Activated CD4-positive, alpha-beta T cell treated with anti-CD3 and anti-CD28 coated beads, Interleukin-2, amount 50 U/mL, for 48 hours (primary cell): ENCODE measurements at regions not wholly inside any gene's neighbourhood (a gene's known extent, or its start where the extent isn't known, plus 50 kb on each side); places are given as distances from the start of the nearest gene placed in this dataset.
"Not testable (repeated sequence)": the region's sequence is repeated elsewhere in the genome, so short reads cannot be mapped to it uniquely, and the experiment has no call there.

Experiments used
- DNase-seq, 2 experiments: peaks; one replicate each; pipeline ENCODE4 v3.0.0-alpha.2; 2020

DNA sequence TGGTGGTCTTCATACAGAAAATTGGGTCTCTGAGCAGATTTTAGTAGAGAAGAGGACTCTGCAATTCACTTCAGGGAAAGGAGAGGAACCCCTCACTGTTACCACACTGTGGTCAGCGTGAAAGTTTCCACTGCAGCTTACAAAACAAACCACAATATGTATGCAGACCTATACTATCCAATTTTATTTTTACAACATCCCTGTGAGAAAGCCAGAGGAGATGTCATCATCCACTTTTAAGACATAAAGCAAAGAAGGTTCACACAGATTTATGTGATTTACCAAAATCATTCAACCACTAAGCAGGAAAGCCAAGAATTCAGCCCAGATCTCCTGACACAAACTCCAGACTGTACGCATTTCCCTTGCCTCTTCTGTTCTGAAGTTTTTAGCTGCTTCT, 442.4 kb downstream of the FRK start:
- no peak for DNase-seq

DNA sequence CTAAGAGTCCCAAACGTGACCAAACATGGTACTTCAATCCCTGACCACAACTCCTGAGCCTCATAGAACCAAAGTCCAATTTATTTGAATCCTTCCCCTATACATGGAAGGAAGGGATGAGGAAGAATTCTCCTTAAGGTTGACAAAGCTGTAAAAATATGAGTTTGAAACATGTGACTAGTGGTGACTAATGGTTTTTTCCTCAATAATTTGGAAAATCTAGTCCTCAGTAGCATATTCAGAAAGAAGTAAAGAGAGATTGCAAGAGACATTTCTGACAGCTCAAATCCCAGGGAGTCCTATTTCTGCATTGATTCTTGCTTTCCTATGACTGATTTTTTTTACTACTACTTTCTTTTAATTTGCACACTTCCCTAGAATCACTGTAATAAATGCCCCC, 443.7 kb downstream of the FRK start:
- DNase-seq = no peak

DNA sequence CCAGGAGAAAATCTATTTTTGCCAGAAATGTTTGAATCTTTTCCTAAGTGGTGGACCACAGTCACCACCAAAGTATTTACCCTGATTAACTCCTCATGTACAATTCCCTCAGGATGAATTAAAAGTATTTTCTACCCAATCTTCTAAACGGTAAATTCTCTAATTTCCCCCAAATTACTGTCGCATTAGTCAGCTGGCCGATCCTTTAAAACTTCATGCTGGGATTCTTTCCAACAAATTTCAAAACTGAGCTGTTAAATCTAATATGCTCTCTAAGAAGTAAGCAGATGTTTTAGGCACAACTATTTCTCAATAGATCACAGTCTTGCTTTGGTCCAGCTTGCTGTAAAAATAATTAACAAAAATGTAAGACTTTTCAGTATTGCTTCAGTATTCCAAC, 447.2 kb downstream of the FRK start:
- no peak for DNase-seq

DNA sequence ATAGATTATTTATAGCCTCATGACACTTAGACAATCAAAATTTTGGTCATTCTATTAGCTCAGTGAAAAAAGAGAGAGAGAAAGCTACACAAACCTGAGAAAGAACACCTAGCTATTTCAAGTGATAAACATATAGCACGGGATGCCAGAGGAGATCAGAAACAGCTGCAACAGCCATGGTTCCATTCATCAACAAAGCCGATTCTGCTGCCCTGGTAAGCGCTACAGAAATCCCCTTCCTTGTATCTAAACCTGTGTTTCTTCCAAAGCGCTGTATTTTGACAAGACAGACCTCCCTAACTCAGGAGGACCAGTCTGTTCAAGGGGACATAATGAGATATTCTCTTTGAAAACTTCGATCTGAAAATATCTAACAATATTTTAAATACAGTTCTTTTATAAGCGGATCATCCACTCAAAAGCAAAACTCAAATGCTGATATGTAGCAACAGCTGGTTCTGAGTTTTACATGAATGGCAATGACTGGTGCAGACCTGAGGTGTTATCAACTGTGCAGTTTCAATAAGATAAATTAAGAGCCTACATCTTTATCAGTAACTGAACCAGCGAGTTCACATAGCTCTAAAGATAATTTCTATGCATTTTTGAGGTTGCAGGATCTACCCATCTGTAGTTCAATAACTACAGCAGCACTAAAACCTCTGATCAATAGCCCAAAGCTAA, 447.8 kb downstream of the FRK start:
- DNase-seq = no peak

DNA sequence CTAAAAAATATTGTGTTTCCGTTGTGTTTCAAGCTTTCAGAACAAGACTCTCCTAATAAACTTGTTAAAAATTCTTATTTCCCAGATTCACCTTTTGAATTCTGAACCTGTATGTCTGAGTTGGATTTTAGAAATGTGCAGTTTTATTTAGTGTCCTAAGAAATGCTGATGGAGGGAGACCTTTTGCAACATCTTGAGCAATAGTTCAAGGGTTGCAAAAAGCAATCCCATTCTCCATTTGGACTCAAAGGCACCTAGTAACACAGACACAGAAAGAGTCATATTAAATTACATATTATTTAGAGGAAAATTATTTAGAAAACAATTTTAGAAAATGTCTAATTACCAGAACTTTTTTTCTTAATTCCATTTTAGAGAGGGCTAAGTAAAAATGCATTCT, 448.5 kb downstream of the FRK start:
- DNase-seq = no peak

DNA sequence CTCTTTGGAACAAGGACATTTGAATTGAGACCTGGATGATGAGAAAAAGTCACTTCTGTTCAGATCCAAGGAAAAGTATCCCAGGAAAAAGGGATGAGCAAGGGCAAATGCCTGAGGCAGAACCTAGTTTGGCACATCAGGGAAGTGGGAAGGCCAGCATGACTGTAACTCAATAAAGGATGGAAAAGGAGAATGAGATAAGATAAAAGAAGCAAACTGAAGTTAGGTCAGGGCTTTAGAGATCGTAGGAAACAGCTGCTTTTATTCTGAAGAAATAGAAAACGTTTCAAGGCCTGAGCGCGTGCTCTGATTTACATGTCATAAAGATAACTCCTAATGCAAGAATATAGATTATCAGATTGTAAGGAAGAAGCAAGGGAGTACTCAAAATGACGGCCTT, 450.0 kb downstream of the FRK start:
- DNase-seq = no peak

DNA sequence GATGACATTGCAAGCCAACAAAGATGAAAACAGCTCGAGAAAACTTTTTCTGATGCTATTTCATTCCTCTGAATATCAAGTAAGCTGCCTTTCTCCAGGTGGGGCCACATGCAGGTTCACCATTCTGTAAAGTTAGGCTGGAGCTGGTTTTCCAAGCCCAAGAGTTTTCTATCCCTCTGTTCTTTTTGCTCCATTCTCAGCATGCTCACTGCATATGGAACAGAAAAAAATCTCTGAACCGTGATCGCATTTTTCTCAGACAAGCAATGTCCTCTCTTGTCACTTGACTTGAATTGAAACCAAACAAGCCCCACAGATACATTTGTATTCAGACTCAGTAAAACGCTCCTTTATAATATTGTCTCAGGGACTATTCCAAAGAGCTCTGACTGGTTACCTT, 451.6 kb downstream of the FRK start:
- DNase-seq = no peak

DNA sequence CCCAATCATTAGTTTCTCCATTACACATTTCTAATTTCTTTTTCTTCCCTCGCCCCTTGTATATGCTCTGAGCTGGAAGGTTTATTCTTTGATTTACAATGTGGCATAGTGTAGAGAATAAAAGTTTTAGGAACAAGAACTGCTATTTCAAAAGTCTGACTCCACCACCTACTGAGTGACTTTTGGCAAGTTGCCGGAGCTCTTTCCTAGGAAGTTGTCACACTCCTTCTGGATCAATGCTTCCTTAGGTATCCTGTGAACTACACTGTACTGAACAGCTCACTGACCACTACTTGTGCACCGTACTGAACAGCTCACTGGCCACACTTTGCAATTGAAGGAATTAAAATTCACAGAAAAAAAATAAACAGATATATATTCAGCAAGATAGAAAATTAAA, 458.2 kb downstream of the FRK start:
- no peak for DNase-seq

DNA sequence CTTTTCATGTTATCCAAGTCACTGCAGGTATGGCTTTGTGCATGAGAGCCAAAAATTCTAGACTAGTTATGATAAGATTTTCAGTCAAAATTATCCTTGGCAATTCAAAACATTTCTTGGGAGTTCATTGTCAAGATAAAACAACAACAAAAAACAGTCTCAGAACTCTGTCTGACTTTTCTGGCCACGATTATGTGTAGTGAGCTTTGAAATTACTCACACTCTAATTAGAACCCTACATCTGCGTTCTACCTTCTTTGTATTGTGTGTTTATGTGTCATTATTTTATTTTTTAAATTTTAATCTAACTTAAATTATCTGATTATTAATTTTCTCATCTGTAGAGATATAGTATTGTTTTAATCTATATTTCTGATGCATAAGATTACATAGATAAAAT, 459.2 kb downstream of the FRK start:
- no peak for DNase-seq

DNA sequence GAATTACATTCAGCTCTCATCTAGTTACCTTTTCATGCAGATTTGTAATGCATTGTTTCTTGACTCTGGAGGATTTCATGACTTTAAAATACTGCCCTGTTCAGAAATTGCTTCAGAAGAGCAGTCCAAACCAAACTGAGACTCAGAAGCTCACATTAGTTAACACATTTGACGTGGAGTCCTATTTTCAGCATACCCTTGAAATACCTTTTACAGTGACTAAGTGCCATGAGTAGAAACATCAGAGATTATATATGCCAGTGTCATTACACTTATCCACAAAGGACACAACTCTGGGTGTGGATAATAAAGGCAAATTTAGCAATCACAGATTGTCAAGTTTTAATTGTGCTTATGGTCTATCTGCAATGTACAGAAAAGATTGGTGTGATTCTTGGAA, 459.6 kb downstream of the FRK start:
- no peak for DNase-seq

DNA sequence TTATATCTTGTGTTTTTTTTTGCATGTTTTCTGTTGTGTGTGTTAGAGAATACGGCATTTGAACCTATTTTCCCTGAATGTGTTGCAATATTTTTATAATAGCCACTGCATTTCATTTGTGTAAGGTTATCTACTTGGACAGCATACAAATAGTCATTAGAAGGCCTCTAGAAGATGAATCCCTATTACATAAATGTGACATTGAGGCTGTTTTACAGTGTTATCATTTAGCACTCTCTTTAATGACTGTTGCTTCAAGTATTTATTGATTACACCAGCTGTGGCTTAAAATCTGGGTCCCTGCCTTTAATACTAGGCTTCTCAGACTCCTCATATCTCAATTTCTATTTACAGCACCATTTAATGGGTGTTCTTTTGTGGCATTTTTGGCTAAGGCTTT, 465.8 kb downstream of the FRK start:
- DNase-seq = no peak

DNA sequence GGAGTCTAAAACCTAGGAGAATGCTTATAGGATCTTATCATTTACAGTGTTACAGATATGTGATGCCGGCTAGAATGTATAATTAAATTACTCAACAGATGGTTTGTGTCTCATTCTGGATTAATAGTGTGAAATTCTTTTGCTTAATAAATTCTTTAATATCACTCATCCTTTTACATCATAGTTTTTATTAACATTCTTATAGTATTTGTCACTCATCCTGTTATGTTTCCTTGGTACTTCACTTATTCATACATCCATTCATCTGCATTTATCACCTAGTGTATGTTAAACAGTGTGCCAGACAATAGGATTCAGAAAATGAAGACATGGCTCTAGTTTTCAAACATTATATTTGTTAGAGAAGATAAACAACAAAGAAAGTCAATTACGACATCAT, 468.7 kb downstream of the FRK start:
- DNase-seq = no peak

DNA sequence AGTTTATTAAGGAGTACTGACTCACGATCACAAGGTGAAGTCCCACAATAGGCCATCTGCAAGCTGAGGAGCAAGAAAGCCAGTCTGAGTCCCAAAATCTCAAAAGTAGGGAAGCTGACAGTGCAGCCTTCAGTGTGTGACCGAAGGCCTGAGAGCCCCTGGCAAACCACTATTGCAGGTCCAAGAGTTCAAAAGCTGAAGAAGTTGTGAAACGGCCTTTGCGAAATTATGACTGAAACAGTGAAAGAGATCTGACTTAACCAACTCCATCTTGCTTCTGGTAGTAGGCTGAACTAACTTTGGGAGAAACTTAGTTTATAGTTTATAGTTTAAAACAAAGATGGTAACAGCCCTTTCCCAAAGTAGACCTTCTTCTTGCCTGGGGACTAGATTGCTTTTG, 471.6 kb downstream of the FRK start:
- DNase-seq = not testable (repeated sequence)

DNA sequence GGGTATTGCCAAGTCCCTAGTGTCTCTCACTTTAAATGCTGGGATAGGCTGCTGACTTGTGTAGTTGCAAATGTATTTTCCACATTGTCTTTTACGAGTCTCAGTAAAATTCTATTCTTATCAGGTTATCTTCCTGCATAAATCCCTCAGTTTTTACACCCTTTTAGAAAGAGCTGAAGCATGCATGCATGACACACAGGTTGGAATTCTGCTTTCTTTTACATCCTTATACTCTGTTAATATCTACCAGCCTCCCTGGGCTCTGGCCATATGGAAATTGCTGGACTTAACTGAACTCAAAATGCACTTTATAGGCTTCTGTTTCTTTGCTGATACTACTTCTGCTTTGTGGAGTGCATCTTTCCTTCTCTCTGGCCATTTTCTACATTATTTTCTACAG, 477.4 kb downstream of the FRK start:
- no peak for DNase-seq

DNA sequence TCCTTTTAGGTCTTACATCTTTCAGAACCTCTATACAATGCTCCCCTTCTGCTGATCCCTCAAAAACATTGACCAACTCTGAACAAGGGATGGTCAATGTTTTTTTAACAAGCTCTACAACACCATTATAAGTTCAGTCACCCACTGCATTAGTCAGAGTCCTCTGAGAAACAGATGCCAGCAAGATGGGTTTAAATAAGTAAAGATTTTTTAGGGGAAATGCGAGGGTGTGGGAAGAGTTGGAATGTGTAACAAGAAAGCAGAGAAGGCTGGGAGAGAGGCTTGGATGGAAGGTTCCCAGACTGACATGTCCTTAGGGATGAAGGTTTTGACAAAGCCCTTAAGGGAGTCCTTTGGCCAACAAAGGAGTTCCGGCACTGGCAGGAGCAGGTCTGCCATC, 478.3 kb downstream of the FRK start:
- DNase-seq = no peak

DNA sequence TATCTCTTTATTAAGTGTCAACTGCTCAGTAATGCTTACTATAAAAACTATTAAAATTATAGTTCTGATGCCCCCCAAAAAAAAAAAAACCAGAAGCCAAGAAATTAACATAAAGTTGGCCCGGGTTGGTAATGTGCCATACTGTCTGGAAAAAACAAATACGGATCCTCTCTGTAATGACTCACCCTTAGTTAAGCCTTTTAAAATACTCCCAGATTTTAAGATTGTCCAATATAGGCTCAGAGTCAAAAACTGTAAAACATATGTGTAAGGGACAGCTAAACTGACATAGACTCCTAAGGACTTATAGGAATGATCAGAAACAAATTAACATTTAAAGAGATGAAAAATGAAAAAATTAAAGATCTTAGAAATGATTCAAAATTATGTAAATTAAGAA, 481.1 kb downstream of the FRK start:
- not testable (repeated sequence) for DNase-seq

DNA sequence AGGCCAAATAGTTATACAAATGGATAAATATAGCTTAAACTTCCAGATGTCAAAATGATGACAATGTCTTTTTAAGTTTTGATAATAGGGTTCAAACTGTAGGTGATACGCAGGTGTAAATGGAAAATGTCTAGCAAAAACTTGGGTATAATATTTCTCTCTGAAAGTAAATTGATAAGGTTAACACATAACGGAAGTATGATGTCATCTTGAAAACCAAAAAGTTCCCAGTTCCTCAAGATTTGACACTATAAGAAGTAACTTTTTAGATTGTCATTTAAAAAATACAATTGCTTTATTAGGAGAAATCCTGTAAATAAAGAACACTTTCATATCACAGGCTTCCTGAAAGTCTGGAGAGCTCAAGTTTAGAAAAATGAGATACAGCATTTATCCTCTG, 483.4 kb downstream of the FRK start:
- no peak for DNase-seq

DNA sequence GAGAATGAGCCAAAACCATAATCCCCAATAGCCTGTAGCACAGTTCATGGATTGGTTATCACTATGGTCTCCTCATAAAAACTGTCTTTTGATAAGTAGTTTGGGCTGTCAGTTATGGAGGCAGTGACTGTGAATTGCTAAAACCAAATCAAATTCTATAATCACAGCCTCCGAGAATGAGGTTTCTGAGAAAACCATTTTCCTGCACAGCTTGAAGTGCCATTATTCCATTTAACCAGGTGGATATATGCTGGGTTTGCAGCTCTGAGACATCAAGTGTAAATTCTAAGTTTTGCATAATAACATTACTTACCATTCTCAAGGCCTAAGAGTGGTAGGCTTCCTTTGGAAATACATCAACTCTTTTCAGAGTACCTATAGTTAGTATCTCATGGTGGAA, 485.4 kb downstream of the FRK start:
- no peak for DNase-seq

DNA sequence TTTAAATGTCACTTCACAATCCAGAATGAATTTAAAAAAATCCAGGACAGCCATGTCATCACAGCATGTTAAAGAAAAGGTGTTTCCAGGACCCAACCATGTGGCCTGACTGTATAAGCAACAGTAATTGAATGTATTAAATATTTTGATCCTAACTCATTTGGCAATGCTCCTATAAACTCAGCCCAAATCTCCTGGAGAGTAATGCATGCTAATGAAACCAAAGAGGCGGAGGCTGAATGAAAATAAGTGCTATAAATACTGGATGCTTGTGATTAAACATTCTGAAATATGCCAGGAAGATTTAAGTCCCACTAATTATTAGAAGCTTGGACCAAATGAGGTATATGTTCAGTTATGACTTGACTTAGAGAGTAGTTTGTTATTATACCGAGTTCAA, 486.8 kb downstream of the FRK start:
- DNase-seq = no peak

DNA sequence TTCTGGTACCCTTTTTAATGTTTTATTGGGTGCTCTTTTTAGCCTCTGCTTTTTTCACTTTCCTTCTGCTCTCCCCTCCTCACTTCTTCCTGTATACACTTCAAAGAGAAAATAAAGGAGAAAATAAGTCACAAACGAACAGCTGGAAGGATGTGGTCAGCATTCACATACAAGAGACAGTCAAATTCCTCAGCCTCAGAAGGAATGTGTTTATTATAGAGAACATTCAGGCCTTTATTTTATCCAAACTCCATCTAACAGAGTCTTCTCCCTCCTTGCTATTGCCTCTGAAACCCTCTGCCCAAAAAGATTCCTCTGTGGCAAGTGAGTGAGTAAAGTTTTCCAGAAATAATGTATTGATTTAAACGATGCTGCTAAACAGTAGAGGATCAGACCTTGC, 490.4 kb downstream of the FRK start:
- no peak for DNase-seq

DNA sequence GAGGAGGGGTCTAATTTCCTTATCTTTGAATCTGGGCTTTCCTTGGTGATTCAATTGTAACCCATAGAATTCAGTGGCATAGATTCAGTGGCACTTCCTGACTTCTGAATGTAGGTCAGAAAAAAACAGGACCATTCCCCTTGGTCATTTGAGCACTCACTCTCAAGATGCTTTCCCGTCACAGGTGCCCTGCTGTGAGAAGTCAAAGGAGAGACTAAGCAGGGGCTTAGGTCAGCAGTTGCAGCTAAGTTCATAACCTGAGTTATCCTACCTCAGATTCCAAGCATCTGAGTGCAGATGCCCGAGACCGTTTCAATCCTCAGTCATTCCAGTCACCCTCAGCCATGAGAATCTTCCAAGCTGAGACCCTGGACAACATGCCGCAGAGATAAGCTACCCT, 506.6 kb downstream of the FRK start:
- DNase-seq = no peak

DNA sequence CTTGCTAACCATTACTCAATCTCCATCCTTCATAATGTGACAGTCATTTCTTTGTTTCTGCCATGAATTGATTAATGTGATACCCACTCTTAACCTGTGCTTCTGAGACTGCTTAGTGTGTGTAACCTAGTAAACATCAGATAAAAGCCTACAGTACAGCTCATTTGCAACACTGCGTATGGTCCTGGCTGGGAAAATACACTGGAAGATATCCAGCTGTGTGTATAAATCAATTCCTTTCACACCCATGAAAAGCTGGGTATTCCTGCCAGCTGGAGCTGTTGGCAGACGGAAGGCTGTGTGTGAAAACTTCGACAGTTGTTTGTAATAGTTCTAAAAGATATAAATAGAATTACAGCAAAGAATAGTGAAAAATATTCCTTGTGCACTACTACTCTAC, 509.2 kb downstream of the FRK start:
- DNase-seq = no peak

DNA sequence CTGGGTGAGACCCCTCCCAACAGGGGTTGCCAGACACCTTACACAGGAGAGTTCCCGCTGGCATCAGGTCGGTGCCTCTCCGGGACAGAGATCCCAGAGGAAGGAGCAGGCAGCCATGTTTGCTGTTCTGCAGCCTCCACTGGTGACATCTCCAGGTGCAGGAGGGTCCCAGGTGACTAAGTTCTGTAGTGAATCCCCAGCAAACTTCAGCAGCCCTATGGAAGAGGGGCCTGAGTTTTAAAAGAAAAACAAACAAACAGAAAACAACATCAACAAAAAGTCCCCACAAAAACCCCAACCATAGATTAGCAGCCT, 515.1 kb downstream of the FRK start:
- no peak for DNase-seq

DNA sequence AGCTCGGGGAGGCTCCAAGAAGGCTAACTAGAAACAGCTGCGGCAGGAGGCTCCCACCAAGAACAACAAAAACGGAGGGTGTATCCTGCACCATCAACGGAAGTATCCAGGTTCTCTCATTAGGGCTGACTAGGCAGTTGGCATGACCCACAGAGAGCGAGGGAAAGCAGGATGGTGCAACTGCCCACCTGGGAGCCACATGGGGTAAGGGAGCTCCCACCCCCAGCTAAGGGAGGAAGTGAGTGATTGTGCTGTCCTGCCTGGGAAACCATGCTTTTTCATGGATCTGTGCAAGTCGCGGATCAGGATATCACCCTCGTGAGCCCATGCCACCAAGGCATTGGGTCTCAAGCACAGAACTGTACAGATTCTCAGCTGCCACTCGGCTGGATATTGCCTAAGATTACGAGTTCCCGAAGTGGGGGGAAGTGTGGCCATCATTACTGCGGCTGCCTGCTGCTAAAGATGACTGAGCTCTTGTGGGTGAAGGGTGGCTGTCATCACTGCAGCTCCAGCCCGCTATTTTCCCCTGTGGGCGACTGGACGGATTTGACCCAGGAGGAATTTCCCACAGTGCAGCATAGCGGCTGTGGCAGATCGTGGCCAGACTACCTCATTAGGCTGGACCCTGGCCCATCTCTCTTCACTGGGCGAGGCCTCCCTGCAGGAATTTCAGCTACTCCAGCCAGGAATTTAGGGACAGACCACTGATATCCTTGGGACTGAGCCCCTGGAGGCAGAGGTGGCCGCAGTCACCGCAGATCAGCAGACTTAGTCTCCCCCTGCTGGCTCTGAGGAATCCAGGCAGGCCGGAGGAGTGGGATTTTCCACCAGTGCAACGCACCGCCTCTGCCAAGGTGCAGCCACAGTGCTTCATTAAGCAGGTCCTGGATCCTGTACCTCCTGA, 515.7 kb downstream of the FRK start:
- DNase-seq = no peak
